Dermis microvascular lymphatic vessel endothelial cell (primary cell): ENCODE measurements at regions not wholly inside any gene's neighbourhood (a gene's known extent, or its start where the extent isn't known, plus 50 kb on each side); places are given as distances from the start of the nearest gene placed in this dataset.
A peak's percentile ranks its signal among the peaks of the same experiment; 100 is the strongest.
"Not testable (repeated sequence)": the region's sequence is repeated elsewhere in the genome, so short reads cannot be mapped to it uniquely, and the experiment has no call there.

Experiments
- DNase-seq, 2 donors: peaks; one replicate each; pipeline versions ENCODE4 v3.0.0 to v3.0.0-alpha.2; 2010; ENCODE audit warnings: low read depth in 2 of 2

DNA sequence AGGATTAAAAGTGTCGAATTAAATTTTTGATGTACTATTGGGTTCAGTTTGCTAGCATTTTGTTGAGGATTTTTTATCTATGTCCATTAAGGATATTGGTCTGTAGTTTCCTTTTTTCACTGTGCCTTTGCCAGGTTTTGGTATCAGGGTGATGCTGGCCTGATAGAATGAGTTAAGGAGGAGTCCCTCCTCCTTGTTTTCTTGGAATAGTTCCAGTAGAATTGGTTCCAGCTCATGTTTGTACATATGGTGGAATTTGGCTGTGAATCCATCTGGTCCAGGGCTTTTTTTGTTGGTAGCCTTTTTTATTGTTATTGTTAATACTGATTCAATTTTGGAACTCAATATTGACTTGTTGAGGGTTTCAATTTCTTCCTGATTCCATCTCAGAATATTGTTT, 141.8 kb downstream of the SIM1 start:
- DNase-seq = no peak

GRCh38 chr6:100320686-100321085, 144.0 kb downstream of the SIM1 start:
- DNase-seq = no peak

- no peak for DNase-seq
Measured at GRCh38 chr6:100317031-100317430, 147.7 kb downstream of the SIM1 start.

DNA sequence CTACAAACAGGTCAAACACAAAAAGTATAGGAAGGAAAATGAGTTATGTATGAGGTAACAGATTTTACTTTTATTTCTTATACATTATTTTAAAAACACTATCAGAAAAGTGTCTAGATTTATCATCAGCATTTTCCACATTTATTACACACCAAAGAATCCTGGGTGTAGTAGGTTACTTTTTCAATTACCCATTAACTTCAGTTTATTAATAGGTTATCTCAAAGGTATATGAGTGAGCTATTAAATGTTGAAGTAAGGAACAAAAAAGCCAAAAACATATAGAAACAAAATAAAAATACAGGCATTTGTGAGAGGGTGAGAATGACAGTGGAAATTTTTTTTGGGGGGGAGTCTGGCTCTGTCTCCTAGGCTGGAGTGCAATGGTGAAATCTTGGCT, 150.5 kb downstream of the SIM1 start:
- no peak for DNase-seq

DNA sequence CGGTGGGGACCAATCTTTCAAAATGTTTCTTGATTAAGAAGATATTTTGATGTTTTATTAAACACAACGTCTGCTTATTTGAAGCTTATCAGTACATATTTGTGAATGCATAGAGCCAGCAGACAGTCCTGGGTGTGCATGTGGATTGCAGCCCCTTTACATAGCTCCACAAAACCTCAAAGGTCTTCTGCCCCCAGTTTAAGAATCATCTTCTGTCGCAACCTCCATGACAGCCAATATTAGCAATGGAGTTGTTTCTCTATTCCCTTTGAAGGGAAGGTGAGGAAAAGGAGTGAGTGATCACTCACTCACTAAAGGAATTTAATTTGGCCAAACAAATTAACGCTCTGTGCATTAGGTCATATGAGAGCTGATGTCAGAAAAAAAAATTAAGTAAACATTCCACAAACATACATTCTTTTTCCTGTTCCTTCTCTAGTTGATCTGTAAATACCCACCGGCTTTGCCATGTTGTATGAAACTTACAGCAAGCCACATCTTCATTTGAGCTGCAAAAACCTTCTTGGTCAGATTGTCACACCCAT, 152.9 kb downstream of the SIM1 start:
- DNase-seq = no peak

DNA sequence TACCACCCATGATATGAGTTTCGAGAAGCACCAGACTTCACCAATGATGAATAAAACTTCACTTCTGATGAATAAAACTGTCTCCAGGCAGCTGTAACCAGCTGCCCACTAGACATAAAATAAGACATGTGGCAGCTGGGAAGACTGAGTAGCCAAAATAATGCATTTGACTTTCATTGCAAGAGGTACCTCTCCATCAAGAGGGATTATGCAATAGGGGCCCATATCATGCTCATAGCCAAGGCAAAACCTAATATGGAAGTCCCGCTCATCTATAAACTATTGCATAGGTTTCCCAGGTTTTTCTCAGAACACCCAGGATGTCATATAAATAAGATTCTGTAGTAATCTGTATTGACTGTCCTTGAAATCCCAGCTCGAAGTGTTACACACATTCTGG, 155.5 kb downstream of the SIM1 start:
- no peak for DNase-seq

GRCh38 chr6:100307561-100307960, 157.2 kb downstream of the SIM1 start:
- DNase-seq = no peak

GRCh38 chr6:100305209-100305869, 159.4 kb downstream of the SIM1 start:
- DNase-seq = no peak

DNA sequence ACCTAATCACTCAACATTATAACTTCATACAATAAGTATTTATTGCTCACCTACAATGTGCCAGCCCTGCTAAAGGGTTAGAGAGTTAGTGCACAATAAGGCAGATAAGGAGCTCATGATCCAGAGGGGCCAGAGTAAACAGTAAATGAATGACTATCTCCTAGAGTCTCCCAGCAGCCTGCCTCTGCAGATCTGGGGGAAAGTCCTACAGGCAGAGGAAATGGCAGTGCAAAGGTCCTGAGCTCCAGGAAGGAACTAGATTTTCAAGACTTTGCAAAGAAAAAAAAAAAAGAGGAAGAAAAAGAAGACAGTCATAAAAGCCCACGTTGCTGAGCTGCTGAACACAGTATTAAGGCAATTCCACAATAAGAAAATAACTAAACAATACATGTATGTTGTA, 160.1 kb downstream of the SIM1 start:
- DNase-seq = peak in 1 of 2 donors; percentile 78

GRCh38 chr6:100301731-100302130, 163.0 kb downstream of the SIM1 start:
- no peak for DNase-seq

GRCh38 chr6:100300221-100300736, 164.4 kb downstream of the SIM1 start:
- DNase-seq = peak; percentile 86 to 94

DNA sequence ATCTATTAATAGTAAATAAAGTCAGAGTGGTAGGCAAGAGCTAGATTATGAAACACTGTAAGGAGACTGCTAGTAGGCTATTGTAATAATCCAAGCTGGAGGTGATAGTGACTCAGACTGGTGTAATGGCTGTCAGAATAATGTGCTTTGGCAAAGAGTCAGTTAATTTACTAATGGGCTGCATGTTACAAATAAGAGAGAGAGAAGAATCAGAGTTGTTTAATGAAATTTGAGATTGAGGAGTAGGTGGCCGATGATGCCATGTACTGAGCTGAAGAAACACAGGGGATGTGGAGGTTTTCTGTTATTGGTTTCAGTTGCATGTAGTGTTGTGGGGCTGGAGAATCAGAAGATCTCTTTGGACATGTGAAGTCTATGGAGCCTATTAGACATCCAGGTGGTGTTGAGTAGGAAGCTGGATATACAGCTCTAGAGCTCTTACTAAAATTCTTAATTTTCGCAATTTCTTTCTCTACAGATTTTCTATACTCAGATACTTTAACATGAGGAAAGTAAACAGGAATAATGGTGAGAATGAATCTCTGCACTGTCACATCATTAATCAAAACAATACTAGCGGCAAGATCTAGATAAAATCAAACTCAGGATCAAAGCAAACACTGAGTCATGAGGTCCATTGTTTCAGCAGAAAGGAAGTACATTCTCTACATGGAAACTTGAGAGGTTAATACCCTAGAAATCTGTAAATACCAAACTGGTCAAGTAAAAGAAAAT, 167.7 kb downstream of the SIM1 start:
- peak; percentile 55 to 93 for DNase-seq

GRCh38 chr6:100295172-100295571, 169.5 kb downstream of the SIM1 start:
- DNase-seq = not testable (repeated sequence)

DNA sequence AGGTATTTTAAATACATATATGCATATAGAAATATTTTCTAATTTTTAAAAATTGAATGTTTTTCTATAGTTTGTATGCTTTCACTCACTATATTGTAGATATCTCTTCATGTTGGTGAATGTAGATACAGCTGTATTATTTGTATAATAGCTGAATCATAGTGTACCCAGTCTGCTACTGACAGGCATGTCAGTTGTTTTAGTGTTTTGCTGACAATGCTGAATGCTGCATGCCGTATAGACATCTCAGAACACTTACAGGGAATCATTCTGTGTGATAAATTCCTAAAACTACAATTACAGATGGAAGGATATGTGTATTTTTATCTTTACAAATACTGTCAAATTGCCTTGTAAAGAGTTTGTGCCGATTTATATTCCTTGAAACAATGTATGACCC, 175.4 kb downstream of the SIM1 start:
- DNase-seq = peak in 1 of 2 donors; percentile 29

- no peak for DNase-seq
Measured at GRCh38 chr6:100288311-100288710, 176.4 kb downstream of the SIM1 start.

DNA sequence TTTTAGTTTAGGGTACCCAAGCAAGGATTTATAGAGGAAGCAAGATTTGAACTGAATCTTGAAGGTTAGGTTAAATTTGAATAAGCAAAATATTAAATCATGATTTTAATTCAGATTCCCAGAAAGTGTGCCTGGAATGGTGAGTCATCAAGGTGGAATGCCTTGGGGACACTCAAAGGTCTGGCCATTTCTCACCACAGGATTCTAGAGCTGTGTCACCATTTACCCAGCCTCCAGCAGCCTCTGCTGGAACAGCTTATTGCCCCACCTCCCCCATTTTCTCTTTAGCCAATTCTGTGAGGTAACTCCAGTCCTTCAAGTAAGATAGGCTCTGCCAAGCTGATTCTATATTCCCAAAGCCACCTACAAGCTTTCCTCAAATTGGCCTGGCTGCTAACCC, 181.4 kb downstream of the SIM1 start:
- DNase-seq = peak in 1 of 2 donors; percentile 33

DNA sequence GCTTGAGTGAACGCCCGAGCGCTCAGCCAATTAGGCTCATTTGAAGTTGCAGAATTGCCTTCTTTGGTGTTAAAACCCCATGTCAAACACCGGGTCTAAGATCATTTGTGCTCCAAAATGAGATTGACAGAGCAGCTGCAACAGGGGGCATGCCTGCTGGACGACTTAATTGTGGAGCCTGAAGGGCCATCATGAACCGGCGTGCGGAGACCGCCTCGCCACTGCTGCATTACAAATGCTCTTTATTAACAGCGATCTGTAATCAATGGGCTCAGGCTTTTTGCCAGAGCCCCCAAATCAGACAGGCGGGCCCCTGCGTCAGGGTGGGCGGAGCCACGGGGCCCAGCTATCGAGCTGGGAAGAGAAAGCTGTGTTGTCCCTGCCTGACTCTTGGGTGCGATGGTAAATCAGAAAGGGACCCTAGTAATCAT, 183.2 kb downstream of the SIM1 start:
- DNase-seq = no peak

- no peak for DNase-seq
Measured at GRCh38 chr6:100276311-100277057, 188.2 kb downstream of the SIM1 start.

DNA sequence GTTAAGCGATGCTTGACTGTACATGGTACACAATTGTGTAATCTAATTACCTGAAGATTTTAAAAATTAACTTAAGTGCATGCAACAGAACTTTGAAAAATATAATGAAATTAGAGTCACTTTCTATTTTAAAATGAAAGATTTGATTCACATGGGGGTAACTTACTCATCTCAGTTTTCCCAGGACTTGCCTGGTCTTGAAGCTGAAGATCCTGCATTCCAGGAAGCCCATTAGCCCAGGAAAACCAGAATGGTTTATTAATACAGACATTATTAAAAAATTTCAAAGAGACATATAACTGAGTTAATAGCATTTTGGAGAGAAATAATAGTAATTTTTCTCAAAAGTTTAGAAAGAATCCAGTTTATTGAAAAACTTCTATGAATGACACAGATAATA, 190.6 kb downstream of the SIM1 start:
- DNase-seq = no peak

DNA sequence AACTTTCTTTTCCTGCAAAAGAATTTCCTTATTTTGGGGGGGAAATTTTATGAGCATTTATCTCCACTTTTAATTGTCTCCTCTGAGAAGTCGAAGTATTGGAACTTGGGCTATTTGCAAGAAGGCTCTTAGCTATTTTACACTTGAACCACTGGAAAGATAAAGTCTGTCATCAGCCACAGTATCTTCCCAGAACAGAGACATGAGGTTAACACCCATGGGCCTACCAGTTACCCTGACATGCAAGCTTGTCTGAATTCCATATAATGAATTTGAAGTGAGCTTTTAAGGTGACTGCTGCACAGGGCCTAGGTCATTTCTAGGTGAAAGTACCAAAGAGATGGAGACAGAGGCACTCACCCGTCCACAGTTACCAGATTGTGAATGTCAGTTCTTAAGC, 193.1 kb downstream of the SIM1 start:
- no peak for DNase-seq

- no peak for DNase-seq
Measured at GRCh38 chr6:100271202-100271601, 193.5 kb downstream of the SIM1 start.

DNA sequence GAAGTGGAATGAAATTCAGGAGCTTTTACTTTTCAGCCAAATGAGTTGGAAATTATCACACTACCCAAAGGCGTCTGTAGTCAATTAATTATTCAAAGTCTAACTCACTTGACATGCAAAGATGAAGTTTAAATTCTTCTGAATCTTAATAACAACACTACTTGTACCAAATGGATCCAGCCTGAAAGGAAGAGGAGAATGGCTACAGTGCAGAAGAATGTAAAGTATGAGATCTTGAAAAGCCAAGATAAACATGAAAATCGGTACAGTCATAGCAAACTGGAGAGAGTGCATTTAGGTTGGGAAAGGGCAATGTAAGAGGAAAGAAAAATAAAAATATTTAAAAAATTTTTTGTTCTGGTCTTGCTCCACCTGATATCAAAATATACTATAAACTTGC, 195.5 kb downstream of the SIM1 start:
- DNase-seq = peak; percentile 16 to 65
